H1 (cell line): ENCODE measurements at regions not wholly inside any gene's neighbourhood (a gene's known extent, or its start where the extent isn't known, plus 50 kb on each side); places are given as distances from the start of the nearest gene placed in this dataset.

Experiments
- CTCF ChIA-PET: fragments of 300-600 bp; sonication (Branson Sonifier 250); formaldehyde crosslinking; loops from one replicate; lab custom pipeline; 2021; ENCODE audit not compliant: partially characterized antibody; lab: Charles Lee
- POLR2A ChIA-PET: fragments of 300-600 bp; sonication (Branson Sonifier 250); formaldehyde crosslinking; loops from one replicate; lab custom pipeline; 2021; ENCODE audit warnings: inconsistent platforms; ENCODE audit not compliant: partially characterized antibody; lab: Charles Lee
- DNase-seq, 2 experiments: peaks; one replicate each; pipeline versions ENCODE4 v3.0.0 to v3.0.0-alpha.2; 2010 to 2022; ENCODE audit warnings: low spot score in 2 of 2, low read depth in 1 of 2, mixed read lengths in 1 of 2
- FAIRE-seq: peaks from 2 replicates; lab custom pipeline; 2011; peaks lifted over from hg19 to GRCh38; lab: Jason Lieb, UNC
- H2AFZ ChIP-seq: 2 replicates; pipeline ENCODE4 v1.8.1; 2012; ENCODE audit warnings: low read length, inconsistent platforms
- H2AK5ac ChIP-seq: 2 replicates; pipeline ENCODE4 v1.6.1; 2013; ENCODE audit warnings: low read depth, low read length
- H2BK120ac ChIP-seq: replicated peaks from 2 replicates; pipeline ENCODE3; 2013; ENCODE audit warnings: low read depth, low read length, inconsistent platforms
- H2BK12ac ChIP-seq: 2 replicates; pipeline ENCODE4 v1.6.1; 2013; ENCODE audit warnings: low read depth, low read length
- H2BK15ac ChIP-seq: 2 replicates; pipeline ENCODE4 v1.6.1; 2013; ENCODE audit warnings: low read length
- H2BK20ac ChIP-seq: 2 replicates; pipeline ENCODE4 v1.6.1; 2013; ENCODE audit warnings: low read length
- H2BK5ac ChIP-seq: 2 replicates; pipeline ENCODE4 v1.6.1; 2013; ENCODE audit warnings: low read depth, low read length
- H3K14ac ChIP-seq: 2 replicates; pipeline ENCODE4 v1.6.1; 2013; ENCODE audit warnings: inconsistent platforms; ENCODE audit not compliant: insufficient read length
- H3K18ac ChIP-seq: 2 replicates; pipeline ENCODE4 v1.6.1; 2013; ENCODE audit warnings: low read length; ENCODE audit errors: extremely low read depth
- H3K23ac ChIP-seq: 2 replicates; pipeline ENCODE4 v1.6.1; 2013; ENCODE audit warnings: inconsistent platforms; ENCODE audit not compliant: insufficient read length
- H3K23me2 ChIP-seq: 2 replicates; pipeline ENCODE4 v1.6.1; 2013; ENCODE audit warnings: low read depth, low read length
- H3K27ac ChIP-seq: 2 replicates; pipeline ENCODE4 v1.6.1; 2011; ENCODE audit warnings: low read depth, low read length, inconsistent platforms
- H3K27me3 ChIP-seq, 4 experiments: replicated peaks in 1 of 4; 1 replicate in 1 of 4; 2 replicates in 3 of 4; pipeline versions ENCODE4 v1.6.1 to v1.8.1; 2011 to 2013; ENCODE audit warnings: low read length in 3 of 4, mild to moderate bottlenecking in 3 of 4, inconsistent platforms in 2 of 4, mixed read lengths in 2 of 4, moderate library complexity in 1 of 4; ENCODE audit not compliant: control insufficient read depth in 3 of 4, insufficient read depth in 3 of 4; ENCODE audit errors: extremely low read depth in 1 of 4
- H3K36me3 ChIP-seq, 4 experiments: 2 replicates each; pipeline versions ENCODE4 v1.6.1 to v1.8.1; 2011 to 2013; ENCODE audit warnings: mild to moderate bottlenecking in 4 of 4, low read length in 3 of 4, moderate library complexity in 2 of 4, control low read depth in 1 of 4, inconsistent platforms in 1 of 4; ENCODE audit not compliant: insufficient read depth in 4 of 4, control insufficient read depth in 2 of 4
- H3K4ac ChIP-seq: replicated peaks from 2 replicates; pipeline ENCODE3; 2013; ENCODE audit warnings: low read length, low read depth, mixed read lengths, inconsistent platforms; ENCODE audit not compliant: insufficient read length
- H3K4me1 ChIP-seq, 4 experiments: replicated peaks in 1 of 4; 1 replicate in 1 of 4; 2 replicates in 3 of 4; pipeline versions ENCODE4 v1.6.1 to v1.8.1; 2011 to 2013; ENCODE audit warnings: low read length in 3 of 4, inconsistent platforms in 2 of 4, mixed read lengths in 1 of 4; ENCODE audit not compliant: insufficient read depth in 4 of 4, control insufficient read depth in 3 of 4
- H3K4me2 ChIP-seq, 2 experiments: 2 replicates each; pipeline versions ENCODE4 v1.6.1 to v1.8.1; 2011 to 2013; ENCODE audit warnings: low read depth in 2 of 2, low read length in 2 of 2, control low read depth in 1 of 2, inconsistent platforms in 1 of 2, mild to moderate bottlenecking in 1 of 2; ENCODE audit not compliant: insufficient read depth in 1 of 2
- H3K4me3 ChIP-seq, 4 experiments: fragments of 200-600, 300-600 bp in 1 of 4; sonication (generic), shearing (Covaris generic), sonication (Bioruptor Twin) in 1 of 4; 2 replicates each; pipeline versions ENCODE4 v1.5.1 to v1.8.1; 2011 to 2016; ENCODE audit warnings: low read length in 4 of 4, low read depth in 3 of 4, control low read depth in 2 of 4, inconsistent platforms in 2 of 4, mild to moderate bottlenecking in 2 of 4, mixed read lengths in 1 of 4, moderate library complexity in 1 of 4; ENCODE audit not compliant: insufficient read depth in 2 of 4; ENCODE audit errors: extremely low read depth in 1 of 4
- H3K56ac ChIP-seq: replicated peaks from 2 replicates; pipeline ENCODE3; 2013; ENCODE audit warnings: low read depth, mild to moderate bottlenecking, mixed read lengths, low read length, inconsistent platforms; ENCODE audit not compliant: insufficient read length
- H3K79me1 ChIP-seq: 2 replicates; pipeline ENCODE4 v1.6.1; 2013; ENCODE audit warnings: low read depth, low read length, control low read depth
- H3K79me2 ChIP-seq, 2 experiments: 2 replicates each; pipeline versions ENCODE4 v1.6.1 to v1.8.1; 2012 to 2013; ENCODE audit warnings: low read length in 2 of 2, mild to moderate bottlenecking in 2 of 2, inconsistent platforms in 1 of 2; ENCODE audit not compliant: insufficient read depth in 2 of 2, control insufficient read depth in 1 of 2
- H3K9ac ChIP-seq, 4 experiments: replicated peaks in 1 of 4; 1 replicate in 1 of 4; 2 replicates in 3 of 4; pipeline versions ENCODE4 v1.6.1 to v1.8.1; 2011 to 2013; ENCODE audit warnings: low read depth in 3 of 4, low read length in 3 of 4, control low read depth in 2 of 4, mild to moderate bottlenecking in 2 of 4, moderate library complexity in 2 of 4, inconsistent platforms in 1 of 4; ENCODE audit errors: extremely low read depth in 1 of 4
- H3K9me3 ChIP-seq, 2 experiments: 2 replicates each; pipeline versions ENCODE4 v1.6.1 to v1.8.1; 2012 to 2013; ENCODE audit warnings: mild to moderate bottlenecking in 2 of 2, moderate library complexity in 2 of 2, control low read depth in 1 of 2, inconsistent platforms in 1 of 2, low read depth in 1 of 2, low read length in 1 of 2, mixed read lengths in 1 of 2; ENCODE audit not compliant: insufficient read depth in 2 of 2
- H4K20me1 ChIP-seq, 2 experiments: replicated peaks in 1 of 2; 2 replicates each; pipeline versions ENCODE3 to v1.8.1; 2011 to 2013; ENCODE audit warnings: inconsistent platforms in 2 of 2, low read length in 2 of 2, mild to moderate bottlenecking in 1 of 2; ENCODE audit not compliant: insufficient read depth in 2 of 2, control insufficient read depth in 1 of 2
- H4K5ac ChIP-seq: 2 replicates; pipeline ENCODE4 v1.6.1; 2013; ENCODE audit warnings: low read length, low read depth, mixed read lengths, inconsistent platforms; ENCODE audit not compliant: insufficient read length
- H4K8ac ChIP-seq: 2 replicates; pipeline ENCODE4 v1.8.0; 2013; ENCODE audit warnings: mild to moderate bottlenecking, moderate library complexity, low read length, inconsistent platforms; ENCODE audit not compliant: insufficient read depth; ENCODE audit errors: extremely low read depth
- H4K91ac ChIP-seq: replicated peaks from 2 replicates; pipeline ENCODE3; 2013; ENCODE audit warnings: low read length, mixed read lengths, inconsistent platforms; ENCODE audit not compliant: insufficient read length
- CBX8 ChIP-seq: fragments of 300-800, 300-1000 bp; sonication (generic); IDR thresholded peaks from 2 replicates; pipeline ENCODE4 v1.7.1; 2016; ENCODE audit warnings: low read depth, low read length, borderline replicate concordance
- CEBPB ChIP-seq: IDR thresholded peaks from 2 replicates; pipeline ENCODE4 v1.6.1; 2012; ENCODE audit warnings: low read depth, low read length
- CHD1 ChIP-seq: IDR thresholded peaks from 2 replicates; pipeline ENCODE4 v1.6.1; 2012; ENCODE audit warnings: low read depth, low read length, improper control_type of control experiment
- JUND ChIP-seq: IDR thresholded peaks from 2 replicates; pipeline ENCODE4 v1.6.1; 2011; ENCODE audit warnings: mild to moderate bottlenecking, improper control_type of control experiment, low read length
- KDM4A ChIP-seq: IDR thresholded peaks from one replicate; pipeline ENCODE4 v1.7.1; 2012; ENCODE audit warnings: low read depth, mild to moderate bottlenecking, moderate library complexity, low read length, inconsistent platforms; ENCODE audit not compliant: severe bottlenecking
- PHF8 ChIP-seq: fragments of 200-600 bp; sonication (generic); conservative IDR thresholded peaks from 2 replicates; pipeline ENCODE4 v1.7.1; 2012; ENCODE audit warnings: low read depth, mild to moderate bottlenecking, inconsistent platforms, low read length, moderate library complexity
- POLR2A ChIP-seq, 2 experiments: IDR thresholded peaks; 1 replicate in 1 of 2; 2 replicates in 1 of 2; pipeline ENCODE4 v1.6.1; 2011; ENCODE audit warnings: low read depth in 2 of 2, low read length in 2 of 2, mild to moderate bottlenecking in 2 of 2; ENCODE audit errors: control extremely low read depth in 1 of 2
- RNF2 ChIP-seq: fragments of 200-900, 300-1000 bp; sonication (generic); IDR thresholded peaks from 2 replicates; pipeline ENCODE4 v1.7.1; 2016; ENCODE audit warnings: borderline replicate concordance, low read depth, mild to moderate bottlenecking, antibody characterized with exemption, low read length; ENCODE audit not compliant: poor library complexity, severe bottlenecking; ENCODE audit errors: missing control alignments
- RXRA ChIP-seq: IDR thresholded peaks from 2 replicates; pipeline ENCODE4 v1.6.1; 2011; ENCODE audit warnings: low read depth, mild to moderate bottlenecking, low read length, moderate library complexity; ENCODE audit not compliant: insufficient read depth
- SAP30 ChIP-seq: fragments of 300-600 bp; sonication (generic); IDR thresholded peaks from 2 replicates; pipeline ENCODE4 v1.7.1; 2012; ENCODE audit warnings: low read length, moderate library complexity, mild to moderate bottlenecking, inconsistent platforms; ENCODE audit not compliant: insufficient read depth, insufficient replicate concordance
- SP1 ChIP-seq: IDR thresholded peaks from 2 replicates; pipeline ENCODE4 v1.6.1; 2011; ENCODE audit warnings: low read depth, low read length
- TAF1 ChIP-seq: IDR thresholded peaks from 2 replicates; pipeline ENCODE4 v1.6.1; 2011; ENCODE audit warnings: mild to moderate bottlenecking, low read depth, low read length
- TAF7 ChIP-seq: optimal IDR thresholded peaks from 2 replicates; pipeline ENCODE3; 2011; ENCODE audit warnings: low read depth, mild to moderate bottlenecking, inconsistent platforms, low read length, moderate library complexity, borderline replicate concordance
- ZNF274 ChIP-seq: IDR thresholded peaks from 2 replicates; pipeline ENCODE4 v1.7.0; 2012; ENCODE audit warnings: low read length, borderline replicate concordance; ENCODE audit errors: extremely low read depth
- TF ChIP-seq, protein P1 (sequence below): IDR thresholded peaks from 2 replicates; pipeline ENCODE4 v1.6.1; 2012; ENCODE audit warnings: low read length, inconsistent platforms

- ChIA-PET CTCF (no interaction called here), POLR2A (no interaction called here)
- no peaks in the 10 kb centered on the region for H4K20me1 ChIP-seq
- no peak overlapping the region for H2BK12ac ChIP-seq
- no peak overlapping the region for H3K14ac ChIP-seq
- H2BK120ac ChIP-seq, result no peak overlapping the region
- H2AFZ ChIP-seq, result no peak overlapping the region
- no peak overlapping the region for H4K8ac ChIP-seq
- FAIRE-seq (no peak), DNase-seq (no peak)
- no peaks in the 10 kb centered on the region for H3K79me2 ChIP-seq
- H3K56ac ChIP-seq, result no peak overlapping the region
- H4K5ac ChIP-seq, result no peak overlapping the region
- H3K79me1 ChIP-seq, result no peaks in the 10 kb centered on the region
- H3K9me3 ChIP-seq, result no peaks in the 10 kb centered on the region
- H3K23ac ChIP-seq, result no peak overlapping the region
- H3K27ac ChIP-seq, result no peak overlapping the region
- no peak overlapping the region for H3K4ac ChIP-seq
- no peak overlapping the region for H2BK5ac ChIP-seq
- H3K9ac ChIP-seq, result no peak overlapping the region
- no peak overlapping the region for H4K91ac ChIP-seq
- no peaks in the 10 kb centered on the region for H3K23me2 ChIP-seq
- no peak overlapping the region for H2BK15ac ChIP-seq
- H3K36me3 ChIP-seq, result no peaks in the 10 kb centered on the region
- no peak overlapping the region for H2AK5ac ChIP-seq
- no peak overlapping the region for H3K4me2 ChIP-seq
- H3K27me3 ChIP-seq, result no peaks in the 10 kb centered on the region
- no peak overlapping the region for H3K18ac ChIP-seq
- H2BK20ac ChIP-seq, result no peak overlapping the region
- H3K4me3 ChIP-seq, result no peak overlapping the region
- no peaks in the 10 kb centered on the region for H3K4me1 ChIP-seq
- TF ChIP-seq, protein P1, sequence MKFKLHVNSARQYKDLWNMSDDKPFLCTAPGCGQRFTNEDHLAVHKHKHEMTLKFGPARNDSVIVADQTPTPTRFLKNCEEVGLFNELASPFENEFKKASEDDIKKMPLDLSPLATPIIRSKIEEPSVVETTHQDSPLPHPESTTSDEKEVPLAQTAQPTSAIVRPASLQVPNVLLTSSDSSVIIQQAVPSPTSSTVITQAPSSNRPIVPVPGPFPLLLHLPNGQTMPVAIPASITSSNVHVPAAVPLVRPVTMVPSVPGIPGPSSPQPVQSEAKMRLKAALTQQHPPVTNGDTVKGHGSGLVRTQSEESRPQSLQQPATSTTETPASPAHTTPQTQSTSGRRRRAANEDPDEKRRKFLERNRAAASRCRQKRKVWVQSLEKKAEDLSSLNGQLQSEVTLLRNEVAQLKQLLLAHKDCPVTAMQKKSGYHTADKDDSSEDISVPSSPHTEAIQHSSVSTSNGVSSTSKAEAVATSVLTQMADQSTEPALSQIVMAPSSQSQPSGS, result no peak
- TF ChIP-seq CBX8 (no peak), RNF2 (no peak), ZNF274 (no peak), KDM4A (no peak), POLR2A (IDR thresholded peaks at IDR 0.05; ENCODE audit: control extremely low read depth in 1 of 2, low read depth in 2 of 2, low read length in 2 of 2) (no peak), TAF1 (no peak), SAP30 (no peak), TAF7 (no peak), CEBPB (no peak), JUND (no peak), SP1 (no peak), PHF8 (no peak), RXRA (no peak), CHD1 (no peak)
These were observed 327.7 kb downstream of the PPP1R2C start for GRCh38 chrX:42450228-42450627.
